WI38 (cell line): ENCODE measurements at regions not wholly inside any gene's neighbourhood (a gene's known extent, or its start where the extent isn't known, plus 50 kb on each side); places are given as distances from the start of the nearest gene placed in this dataset.
"Not testable (repeated sequence)": the region's sequence is repeated elsewhere in the genome, so short reads cannot be mapped to it uniquely, and the experiment has no call there.

Experiments
- H3K4me3 ChIP-seq: 2 replicates; pipeline ENCODE4 v1.5.1; 2011; ENCODE audit warnings: low read depth, mild to moderate bottlenecking, control low read depth, low read length
- CTCF ChIP-seq: IDR thresholded peaks from 2 replicates; pipeline ENCODE4 v1.5.1; 2012; ENCODE audit warnings: low read depth, mild to moderate bottlenecking, control low read depth, low read length

GRCh38 chr5:114898602-114899001 lies 271.1 kb downstream of the TRIM36 start:
- TF ChIP-seq CTCF, result no peak
- no peak overlapping the region for H3K4me3 ChIP-seq

- no peak for TF ChIP-seq CTCF
- no peak overlapping the region for H3K4me3 ChIP-seq
These were observed 286.0 kb downstream of the TRIM36 start for GRCh38 chr5:114883675-114884074.

GRCh38 chr5:114859438-114859735 lies 310.3 kb downstream of the TRIM36 start:
- H3K4me3 ChIP-seq, result no peak overlapping the region
- TF ChIP-seq CTCF, result no peak

GRCh38 chr5:114858665-114859437 lies 310.9 kb downstream of the TRIM36 start:
- H3K4me3 ChIP-seq, result no peak overlapping the region
- no peak for TF ChIP-seq CTCF

- no peak for TF ChIP-seq CTCF
These were observed 311.7 kb downstream of the TRIM36 start for GRCh38 chr5:114857941-114858551.

GRCh38 chr5:114844711-114845110 lies 325.0 kb downstream of the TRIM36 start:
- H3K4me3 ChIP-seq, result not testable (repeated sequence)

More at GRCh38 chr5:114857941-114858551, 311.7 kb downstream of the TRIM36 start:
- no peak overlapping the region for H3K4me3 ChIP-seq

- H3K4me3 ChIP-seq, result no peak overlapping the region
- no peak for TF ChIP-seq CTCF
These were observed 330.3 kb downstream of the TRIM36 start for GRCh38 chr5:114839360-114839759.

- TF ChIP-seq CTCF, result no peak
- H3K4me3 ChIP-seq, result no peak overlapping the region
These were observed 330.8 kb downstream of the TRIM36 start for GRCh38 chr5:114838937-114839336.
